Sigmoid colon (tissue), 6 donors: ENCODE measurements at regions not wholly inside any gene's neighbourhood (a gene's known extent, or its start where the extent isn't known, plus 50 kb on each side); places are given as distances from the start of the nearest gene placed in this dataset.

Experiments
- DNase-seq: peaks from one replicate; pipeline ENCODE4 v3.0.0-alpha.2; 2019
- H3K27ac ChIP-seq, 4 donors: fragments of 200-600 bp; sonication (generic); one replicate each; pipeline ENCODE4 v1.5.1; 2016 to 2019; ENCODE audit warnings: mild to moderate bottlenecking in 1 of 4
- H3K27me3 ChIP-seq, 3 donors: fragments of 200-600 bp; sonication (generic); one replicate each; pipeline ENCODE4 v1.5.1; 2019; ENCODE audit warnings: mild to moderate bottlenecking in 1 of 3
- H3K36me3 ChIP-seq, 4 donors: fragments of 200-600 bp; sonication (generic); one replicate each; pipeline ENCODE4 v1.5.1; 2016 to 2019
- H3K4me1 ChIP-seq, 4 donors: fragments of 200-600 bp; sonication (generic); one replicate each; pipeline ENCODE4 v1.5.1; 2017 to 2019
- H3K4me3 ChIP-seq, 4 donors: fragments of 200-600 bp; sonication (generic); one replicate each; pipeline ENCODE4 v1.5.1; 2017 to 2019; ENCODE audit warnings: mild to moderate bottlenecking in 2 of 4, moderate library complexity in 1 of 4
- H3K9me3 ChIP-seq, 4 donors: fragments of 200-600 bp in 3 of 4; sonication (generic) in 3 of 4; one replicate each; pipeline versions ENCODE4 v1.5.1 to v1.6.1; 2013 to 2019
- CTCF ChIP-seq, 4 experiments: fragments of 450-650 bp in 3 of 4; fragments of 200-600 bp in 1 of 4; IDR thresholded peaks; one replicate each; pipeline ENCODE4 v1.5.1; 2016 to 2019; ENCODE audit warnings: antibody characterized with exemption in 4 of 4, mild to moderate bottlenecking in 3 of 4, moderate library complexity in 2 of 4
- EP300 ChIP-seq, 4 donors: sonication (generic); formaldehyde crosslinking; IDR thresholded peaks; one replicate each; pipeline ENCODE4 v1.6.1; 2017; ENCODE audit warnings: antibody characterized with exemption in 4 of 4
- POLR2A ChIP-seq, 2 donors: fragments of 450-650 bp; IDR thresholded peaks; one replicate each; pipeline ENCODE4 v1.6.1; 2016; ENCODE audit warnings: antibody characterized with exemption in 2 of 2, mild to moderate bottlenecking in 2 of 2, moderate library complexity in 2 of 2
- POLR2AphosphoS5 ChIP-seq, 4 donors: sonication (generic); formaldehyde crosslinking; IDR thresholded peaks; one replicate each; pipeline ENCODE4 v1.6.1; 2017; ENCODE audit warnings: antibody characterized with exemption in 4 of 4
- WGBS, 2 donors: extraction: QIAGEN DNeasy Blood & Tissue Kit; methylation state at CpG; one replicate each; pipeline ENCODE4 v1.1.7; 2013; 5-methylcytosine and 5-hydroxymethylcytosine counted together
- intact Hi-C: fragments of 100-400 bp; cut with DNase I; formaldehyde crosslinking; loops from one replicate; pipeline ENCODE4 v1.15.1; 2023
- donor health status: healthy with polysubstance abuse.
- donor health status: healthy.

GRCh38 chr14:101000711-101001250 lies 97.3 kb upstream of the RTL1 start:
- peaks cover 0 to 5% (median 0%) of the 10 kb centered on the region in 4 donors for H3K4me1 ChIP-seq
- TF ChIP-seq POLR2A (IDR thresholded peaks at IDR 0.05) (no peak), EP300 (IDR thresholded peaks at IDR 0.05) (no peak), POLR2AphosphoS5 (IDR thresholded peaks at IDR 0.05) (no peak), CTCF (IDR thresholded peaks at IDR 0.05) (no peak)
- H3K36me3 ChIP-seq: no peaks in the 10 kb centered on the region
- WGBS, 2 donors: 79 to 89% methylated on average over 4 of the region's 4 CpGs
- intact Hi-C loops: no loop called here
- H3K9me3 ChIP-seq: no peaks in the 10 kb centered on the region
- no peak for DNase-seq
- no peaks in the 10 kb centered on the region for H3K27me3 ChIP-seq
- no peak overlapping the region for H3K4me3 ChIP-seq
- no peak overlapping the region for H3K27ac ChIP-seq

DNA sequence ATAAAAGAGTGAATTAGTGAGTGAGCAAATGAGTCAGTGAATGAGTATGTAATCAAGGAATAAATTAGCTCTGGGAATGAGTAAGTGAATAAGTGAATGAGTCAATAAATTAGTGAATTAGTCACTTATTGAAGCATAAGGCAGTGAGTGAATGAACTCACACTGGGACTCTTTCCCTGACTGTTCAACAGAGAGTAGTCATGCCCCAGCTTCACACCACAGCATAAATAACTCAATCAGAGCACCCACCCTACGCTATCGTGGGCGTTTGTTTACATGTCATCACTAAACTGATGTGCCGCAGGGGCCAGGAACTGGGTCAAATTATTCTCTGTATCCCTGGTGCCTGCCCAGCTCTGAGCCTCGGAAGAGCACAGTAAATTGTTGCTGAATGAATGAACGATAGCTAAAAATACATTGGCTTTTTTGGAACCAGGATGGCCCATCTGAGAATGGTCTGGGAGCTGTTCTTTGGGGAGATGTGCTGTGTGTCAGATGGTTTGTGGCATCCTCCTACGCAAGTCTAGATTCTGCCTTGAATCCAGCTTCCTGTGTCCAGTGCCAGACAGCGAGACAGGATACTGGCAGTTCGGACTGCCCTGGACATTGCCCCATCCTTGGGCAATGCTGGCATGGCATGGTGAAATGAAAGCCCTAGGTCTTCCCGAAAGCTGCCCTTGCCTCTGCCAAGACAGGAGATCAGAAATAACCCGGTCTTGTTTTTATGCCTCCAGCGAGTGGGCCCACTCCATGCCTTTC lies 98.0 kb upstream of the RTL1 start:
- WGBS, 2 donors: 68 to 82% methylated on average over 12 of the region's 12 CpGs
- TF ChIP-seq POLR2AphosphoS5 (IDR thresholded peaks at IDR 0.05): no peak
- no peak for TF ChIP-seq POLR2A (IDR thresholded peaks at IDR 0.05)
- TF ChIP-seq CTCF (IDR thresholded peaks at IDR 0.05): no peak
- TF ChIP-seq EP300 (IDR thresholded peaks at IDR 0.05): no peak

DNA sequence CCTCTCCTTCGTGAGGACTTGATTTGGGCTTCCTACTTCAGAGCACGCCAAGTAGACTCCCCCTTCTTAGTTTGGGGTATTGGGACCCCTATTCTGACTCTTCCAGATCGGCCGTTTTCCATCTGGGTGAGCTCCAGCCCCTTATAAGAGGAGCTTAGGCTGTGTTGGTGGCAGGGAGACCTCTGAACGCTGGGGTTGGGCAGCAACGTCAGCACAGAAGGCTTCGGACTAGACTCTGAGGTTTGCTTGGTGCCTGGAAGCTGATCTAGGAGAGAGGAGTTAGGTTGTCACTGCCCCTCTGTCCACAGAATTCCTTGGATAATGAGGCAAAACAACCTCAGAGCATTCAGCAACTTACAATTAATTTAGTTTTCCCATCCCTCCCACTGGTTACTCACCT lies 99.2 kb upstream of the RTL1 start:
- intact Hi-C loops: no loop called here
- WGBS, 2 donors: 58 to 74% methylated on average over 7 of the region's 7 CpGs
- no peaks in the 10 kb centered on the region for H3K27me3 ChIP-seq
- no peaks in the 10 kb centered on the region for H3K36me3 ChIP-seq
- H3K4me1 ChIP-seq: peaks cover 0 to 5% (median 0%) of the 10 kb centered on the region in 4 donors
- DNase-seq: no peak
- no peak overlapping the region for H3K27ac ChIP-seq
- H3K4me3 ChIP-seq: no peak overlapping the region
- no peak for TF ChIP-seq POLR2AphosphoS5 (IDR thresholded peaks at IDR 0.05)
- TF ChIP-seq EP300 (IDR thresholded peaks at IDR 0.05): no peak
- no peak for TF ChIP-seq CTCF (IDR thresholded peaks at IDR 0.05)
- TF ChIP-seq POLR2A (IDR thresholded peaks at IDR 0.05): no peak
- no peaks in the 10 kb centered on the region for H3K9me3 ChIP-seq

More for the DNA sequence above, 98.0 kb upstream of the RTL1 start:
- Histone ChIP-seq H3K4me1 (peaks cover 0 to 5% (median 0%) of the 10 kb centered on the region in 4 donors), H3K36me3 (no peaks in the 10 kb centered on the region), H3K27me3 (no peaks in the 10 kb centered on the region), H3K27ac (no peak overlapping the region), H3K4me3 (no peak overlapping the region), H3K9me3 (no peaks in the 10 kb centered on the region)
- DNase-seq: no peak
- intact Hi-C loops: no loop called here

GRCh38 chr14:101004176-101004575 lies 100.7 kb upstream of the RTL1 start:
- no peaks in the 10 kb centered on the region for H3K9me3 ChIP-seq
- TF ChIP-seq CTCF (IDR thresholded peaks at IDR 0.05): no peak
- no peak for TF ChIP-seq EP300 (IDR thresholded peaks at IDR 0.05)
- no peak for TF ChIP-seq POLR2A (IDR thresholded peaks at IDR 0.05)
- TF ChIP-seq POLR2AphosphoS5 (IDR thresholded peaks at IDR 0.05): no peak
- H3K27ac ChIP-seq: no peak overlapping the region
- H3K27me3 ChIP-seq: no peaks in the 10 kb centered on the region
- DNase-seq: peak; percentile 29
- peaks cover 0 to 5% (median 0%) of the 10 kb centered on the region in 4 donors for H3K4me1 ChIP-seq
- intact Hi-C loops: no loop called here
- H3K4me3 ChIP-seq: no peak overlapping the region
- 84 to 88% methylated on average over 9 of the region's 9 CpGs for WGBS, 2 donors
- no peaks in the 10 kb centered on the region for H3K36me3 ChIP-seq
